ENCODE measurements at regions not wholly inside any gene's neighbourhood (a gene's known extent, or its start where the extent isn't known, plus 50 kb on each side); places are given as distances from the start of the nearest gene placed in this dataset.

DNA sequence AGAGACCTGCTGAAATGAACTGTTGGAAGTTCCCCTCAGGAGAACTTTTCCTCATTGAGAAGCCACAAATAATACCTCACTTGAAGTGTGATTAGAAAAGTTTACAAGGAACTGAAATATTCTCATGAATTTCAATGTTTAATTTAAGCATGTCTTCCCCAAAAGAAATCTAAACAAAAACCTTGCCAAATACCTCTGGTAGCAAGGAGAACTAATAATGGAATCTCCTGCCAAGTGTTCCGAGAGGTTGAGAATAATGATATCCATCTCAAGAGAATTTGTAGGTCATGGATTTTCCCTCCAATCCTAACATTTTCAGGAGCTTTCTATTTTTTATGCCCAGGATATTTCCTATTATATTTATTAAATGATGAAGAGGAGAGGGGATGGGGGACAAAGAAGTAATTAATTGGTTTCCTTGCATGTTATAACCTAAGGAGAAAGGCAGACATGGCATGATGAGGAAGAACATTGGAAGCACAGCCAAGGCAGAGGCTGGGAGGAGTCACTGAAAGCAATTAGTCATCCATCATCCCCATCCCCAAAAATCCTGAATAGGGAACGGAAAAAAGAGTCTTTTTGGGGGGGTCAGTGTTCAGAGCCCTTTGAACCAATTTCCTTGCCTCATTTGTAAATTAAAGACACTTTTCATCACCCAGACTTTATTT, 93.6 kb upstream of the IL6 start:
- TF ChIP-seq, protein P1, sequence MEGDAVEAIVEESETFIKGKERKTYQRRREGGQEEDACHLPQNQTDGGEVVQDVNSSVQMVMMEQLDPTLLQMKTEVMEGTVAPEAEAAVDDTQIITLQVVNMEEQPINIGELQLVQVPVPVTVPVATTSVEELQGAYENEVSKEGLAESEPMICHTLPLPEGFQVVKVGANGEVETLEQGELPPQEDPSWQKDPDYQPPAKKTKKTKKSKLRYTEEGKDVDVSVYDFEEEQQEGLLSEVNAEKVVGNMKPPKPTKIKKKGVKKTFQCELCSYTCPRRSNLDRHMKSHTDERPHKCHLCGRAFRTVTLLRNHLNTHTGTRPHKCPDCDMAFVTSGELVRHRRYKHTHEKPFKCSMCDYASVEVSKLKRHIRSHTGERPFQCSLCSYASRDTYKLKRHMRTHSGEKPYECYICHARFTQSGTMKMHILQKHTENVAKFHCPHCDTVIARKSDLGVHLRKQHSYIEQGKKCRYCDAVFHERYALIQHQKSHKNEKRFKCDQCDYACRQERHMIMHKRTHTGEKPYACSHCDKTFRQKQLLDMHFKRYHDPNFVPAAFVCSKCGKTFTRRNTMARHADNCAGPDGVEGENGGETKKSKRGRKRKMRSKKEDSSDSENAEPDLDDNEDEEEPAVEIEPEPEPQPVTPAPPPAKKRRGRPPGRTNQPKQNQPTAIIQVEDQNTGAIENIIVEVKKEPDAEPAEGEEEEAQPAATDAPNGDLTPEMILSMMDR (conservative IDR thresholded peaks at IDR 0.05 in 1 of 2, IDR thresholded peaks at IDR 0.05 in 1 of 2; ENCODE audit: low read depth in 1 of 2, low read length in 2 of 2): no peak
- TF ChIP-seq EZH2 (IDR thresholded peaks at IDR 0.05; ENCODE audit: low read length, missing control alignments): no peak
